Smooth muscle cell (in vitro differentiated cells): ENCODE measurements at regions not wholly inside any gene's neighbourhood (a gene's known extent, or its start where the extent isn't known, plus 50 kb on each side); places are given as distances from the start of the nearest gene placed in this dataset.

ENCODE experiments used
- DNase-seq: peaks from one replicate; lab custom pipeline; 2025; ENCODE audit not compliant: unreplicated experiment; lab: John Stamatoyannopoulos, UW
- H2AFZ ChIP-seq: fragments of 200-600 bp; sonication (generic); 2 replicates; pipeline ENCODE4 v1.6.0; 2016; ENCODE audit warnings: antibody characterized with exemption, low read depth, mild to moderate bottlenecking
- H3F3A ChIP-seq: fragments of 200-600 bp; sonication (generic); 2 replicates; pipeline ENCODE4 v1.6.0; 2017; ENCODE audit warnings: antibody characterized with exemption, low read depth
- H3K27ac ChIP-seq: fragments of 200-600 bp; sonication (generic); 2 replicates; pipeline ENCODE4 v1.5.1; 2016; ENCODE audit warnings: low read depth, mild to moderate bottlenecking
- H3K27me3 ChIP-seq: fragments of 200-600 bp; sonication (generic); 2 replicates; pipeline ENCODE4 v1.6.1; 2016; ENCODE audit warnings: low read depth, mild to moderate bottlenecking
- H3K36me3 ChIP-seq: fragments of 200-600 bp; sonication (generic); 2 replicates; pipeline ENCODE4 v1.5.1; 2016; ENCODE audit warnings: low read depth
- H3K4me1 ChIP-seq: fragments of 200-600 bp; sonication (generic); 2 replicates; pipeline ENCODE4 v1.5.1; 2016; ENCODE audit warnings: low read depth
- H3K4me2 ChIP-seq: fragments of 200-600 bp; sonication (generic); 2 replicates; pipeline ENCODE4 v1.6.0; 2016; ENCODE audit warnings: mild to moderate bottlenecking
- H3K4me3 ChIP-seq: fragments of 200-600 bp; sonication (generic); 2 replicates; pipeline ENCODE4 v1.5.1; 2016; ENCODE audit warnings: mild to moderate bottlenecking
- H3K79me2 ChIP-seq: fragments of 200-600 bp; sonication (generic); 2 replicates; pipeline ENCODE4 v1.6.0; 2016; ENCODE audit warnings: low read depth, mild to moderate bottlenecking
- H3K9ac ChIP-seq: fragments of 200-600 bp; sonication (generic); 2 replicates; pipeline ENCODE4 v1.6.0; 2016; ENCODE audit warnings: low read depth
- H3K9me3 ChIP-seq: fragments of 200-600 bp; sonication (generic); replicated peaks from 2 replicates; pipeline ENCODE4 v1.5.1; 2016; ENCODE audit warnings: low read depth
- H4K20me1 ChIP-seq: fragments of 200-600 bp; sonication (generic); 2 replicates; pipeline ENCODE4 v1.6.0; 2016; ENCODE audit warnings: low read depth
- CTCF ChIP-seq: fragments of 200-600 bp; sonication (generic); IDR thresholded peaks from 2 replicates; pipeline ENCODE4 v1.5.1; 2017; ENCODE audit warnings: borderline replicate concordance, mild to moderate bottlenecking, antibody characterized with exemption; ENCODE audit not compliant: insufficient read depth, poor library complexity, severe bottlenecking
- WGBS: methylation state at CpG from one replicate; pipeline ENCODE4 v1.1.7; 2016; ENCODE audit warnings: low lambda C conversion rate; 5-methylcytosine and 5-hydroxymethylcytosine counted together

GRCh38 chr20:22838001-22838400 lies 197.1 kb upstream of the SSTR4 start:
- H3K4me1 ChIP-seq: peaks cover 8% of the 10 kb centered on the region
- H3K36me3 ChIP-seq: no peaks in the 10 kb centered on the region
- H3K27ac ChIP-seq: no peak overlapping the region
- TF ChIP-seq CTCF: no peak
- H3K27me3 ChIP-seq: peaks cover 8% of the 10 kb centered on the region
- DNase-seq: no peak
- no peaks in the 10 kb centered on the region for H4K20me1 ChIP-seq
- H2AFZ ChIP-seq: no peak overlapping the region
- H3F3A ChIP-seq: no peaks in the 10 kb centered on the region
- H3K4me3 ChIP-seq: no peak overlapping the region
- H3K79me2 ChIP-seq: no peaks in the 10 kb centered on the region
- no peak overlapping the region for H3K9ac ChIP-seq
- WGBS: 96% methylated on average over 1 of the region's 1 CpG
- H3K4me2 ChIP-seq: no peak overlapping the region
- H3K9me3 ChIP-seq: no peaks in the 10 kb centered on the region

- H3K36me3 ChIP-seq: no peaks in the 10 kb centered on the region
- H3K27ac ChIP-seq: no peak overlapping the region
- no peaks in the 10 kb centered on the region for H3K79me2 ChIP-seq
- H2AFZ ChIP-seq: no peak overlapping the region
- H3K4me2 ChIP-seq: no peak overlapping the region
- no peaks in the 10 kb centered on the region for H3K9me3 ChIP-seq
- H3K4me3 ChIP-seq: no peak overlapping the region
- no peak for DNase-seq
- H3K27me3 ChIP-seq: peaks cover 8% of the 10 kb centered on the region
- WGBS: 97% methylated on average over 4 of the region's 4 CpGs
- no peaks in the 10 kb centered on the region for H4K20me1 ChIP-seq
- no peaks in the 10 kb centered on the region for H3K4me1 ChIP-seq
- H3K9ac ChIP-seq: no peak overlapping the region
- no peaks in the 10 kb centered on the region for H3F3A ChIP-seq
- no peak for TF ChIP-seq CTCF
These were observed 193.3 kb upstream of the SSTR4 start for GRCh38 chr20:22841846-22842245.

- Histone ChIP-seq H3K4me3 (no peak overlapping the region), H3K9me3 (peaks cover under 1% of the 10 kb centered on the region), H2AFZ (no peak overlapping the region), H3K36me3 (no peaks in the 10 kb centered on the region), H3F3A (no peaks in the 10 kb centered on the region), H3K27me3 (peaks cover 8% of the 10 kb centered on the region), H3K4me1 (no peaks in the 10 kb centered on the region), H4K20me1 (no peaks in the 10 kb centered on the region), H3K79me2 (no peaks in the 10 kb centered on the region), H3K9ac (no peak overlapping the region), H3K27ac (no peak overlapping the region), H3K4me2 (no peak overlapping the region)
- DNase-seq: no peak
- no peak for TF ChIP-seq CTCF
- 92% methylated on average over 5 of the region's 5 CpGs for WGBS
These were observed 192.3 kb upstream of the SSTR4 start for GRCh38 chr20:22842793-22843192.

- H3K9ac ChIP-seq: no peak overlapping the region
- no peak overlapping the region for H3K4me3 ChIP-seq
- peaks cover 7% of the 10 kb centered on the region for H3K9me3 ChIP-seq
- no peaks in the 10 kb centered on the region for H4K20me1 ChIP-seq
- no peak for DNase-seq
- no peak for TF ChIP-seq CTCF
- H3K79me2 ChIP-seq: no peaks in the 10 kb centered on the region
- peaks cover 8% of the 10 kb centered on the region for H3K27me3 ChIP-seq
- no peak overlapping the region for H3K4me2 ChIP-seq
- H3K4me1 ChIP-seq: no peaks in the 10 kb centered on the region
- no peak overlapping the region for H2AFZ ChIP-seq
- H3K36me3 ChIP-seq: no peaks in the 10 kb centered on the region
- H3K27ac ChIP-seq: no peak overlapping the region
- H3F3A ChIP-seq: no peaks in the 10 kb centered on the region
These were observed 190.2 kb upstream of the SSTR4 start for GRCh38 chr20:22844959-22845358.
